Dedifferentiated amniotic fluid mesenchymal stem cell (primary cell): ENCODE measurements at regions not wholly inside any gene's neighbourhood (a gene's known extent, or its start where the extent isn't known, plus 50 kb on each side); places are given as distances from the start of the nearest gene placed in this dataset.

ENCODE experiments used
- DNase-seq: peaks from one replicate; pipeline ENCODE4 v3.0.0-alpha.2; 2016; ENCODE audit errors: extremely low spot score

DNA sequence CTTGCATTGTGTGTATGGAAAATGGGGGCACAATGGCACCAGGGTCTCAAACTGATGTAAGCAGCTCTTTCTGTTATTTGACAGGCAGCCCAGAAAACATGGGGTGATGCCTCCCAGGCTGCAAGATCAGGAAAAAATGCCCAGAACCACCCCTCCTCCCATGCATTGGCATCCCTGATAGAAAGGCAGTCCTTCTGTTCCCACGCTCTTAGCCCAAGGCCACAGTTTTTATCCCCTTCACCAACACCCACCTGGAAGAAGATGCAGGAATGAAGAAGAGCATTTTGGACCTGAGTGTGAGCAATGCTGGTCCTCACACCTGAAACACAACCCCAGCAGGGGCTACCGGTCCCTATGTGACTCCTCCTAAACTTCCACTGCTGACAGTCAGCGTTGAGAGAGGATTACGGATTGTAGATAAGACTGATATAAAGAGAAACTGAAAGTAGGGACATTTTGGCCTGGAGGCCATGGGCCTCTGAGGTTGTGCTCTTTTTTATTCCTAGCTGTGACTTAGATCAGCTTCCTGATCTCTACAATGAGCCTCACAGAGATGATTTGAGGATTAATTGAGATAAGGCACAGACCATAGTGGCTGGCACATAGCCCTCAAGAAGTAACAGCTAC lies 386.0 kb upstream of the ATP5MC3 start:
- DNase-seq = no peak

DNA sequence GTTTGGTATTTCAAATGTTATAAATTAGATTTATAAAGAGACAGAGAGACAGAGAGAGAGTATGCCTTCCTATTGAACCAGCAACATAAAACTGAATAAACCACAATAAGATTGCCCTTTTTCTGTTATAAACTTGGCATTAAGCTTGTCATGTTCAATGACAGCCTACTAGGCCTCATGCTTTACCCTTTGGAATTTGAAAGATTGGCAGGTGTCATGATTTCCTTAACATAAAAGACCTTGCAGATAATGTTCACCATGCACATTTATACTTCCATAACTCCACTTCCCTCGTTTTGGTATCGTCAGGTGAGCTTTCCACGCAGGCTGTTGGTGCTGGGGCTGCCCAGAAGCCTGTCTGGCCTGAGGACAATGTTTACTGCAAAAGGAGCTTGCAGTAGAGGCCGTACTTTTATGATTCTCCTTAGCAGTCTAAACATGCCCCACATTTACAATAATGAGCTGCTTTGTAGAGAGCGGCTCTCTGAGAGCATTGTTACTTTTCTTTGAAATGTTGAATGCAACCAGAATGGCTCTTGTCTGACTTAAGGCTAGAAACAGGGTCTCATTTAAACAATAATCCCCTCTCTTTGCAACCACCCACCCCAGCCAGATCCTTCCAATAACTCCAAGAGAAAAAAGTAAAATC lies 379.1 kb upstream of the ATP5MC3 start:
- DNase-seq = no peak

DNA sequence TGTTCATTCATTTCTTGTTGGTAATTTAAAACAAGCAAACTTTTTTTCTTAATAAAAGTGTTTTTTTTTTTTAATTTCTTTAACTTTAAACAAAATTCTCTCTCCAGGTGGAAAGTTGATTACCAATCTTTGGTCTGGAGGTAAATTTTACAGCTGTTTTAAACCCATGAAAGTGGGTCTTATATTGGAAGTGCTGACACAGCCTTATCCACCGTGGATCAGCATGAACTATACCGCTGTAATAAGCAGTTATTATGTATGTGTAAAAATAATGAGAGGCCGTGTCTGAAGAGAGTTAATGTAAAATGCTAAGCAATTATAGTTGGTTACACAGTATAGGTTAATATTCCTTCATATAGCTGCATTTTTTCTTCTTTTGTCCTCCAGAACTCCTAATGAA lies 378.1 kb upstream of the ATP5MC3 start:
- no peak for DNase-seq

DNA sequence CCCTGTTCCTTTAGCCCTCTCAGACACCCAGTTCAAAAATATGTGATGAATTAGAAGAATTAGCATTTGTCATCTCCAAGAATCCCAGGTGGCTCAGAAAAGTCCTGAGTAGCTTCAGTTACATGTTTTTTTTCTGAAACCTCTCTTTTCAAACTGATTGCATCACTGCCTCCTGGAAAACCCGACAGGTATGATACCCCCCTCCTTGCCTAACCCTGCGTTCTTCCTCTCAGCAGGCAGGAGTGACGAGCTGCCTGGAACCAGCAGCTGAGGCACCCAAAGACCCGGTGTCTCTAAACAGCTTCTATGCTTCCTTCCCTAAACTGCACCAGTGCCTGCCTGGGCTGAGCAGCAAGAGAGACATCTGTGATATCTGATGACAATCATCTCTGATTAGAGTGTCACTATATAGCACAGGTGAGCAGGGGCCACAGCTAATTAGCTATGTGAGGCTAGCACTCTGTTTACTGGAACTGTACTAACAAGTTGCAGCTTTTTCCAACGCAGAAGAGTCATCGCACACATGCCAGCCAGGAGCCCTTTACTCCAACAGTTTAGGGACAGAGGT lies 376.4 kb upstream of the ATP5MC3 start:
- DNase-seq = no peak

DNA sequence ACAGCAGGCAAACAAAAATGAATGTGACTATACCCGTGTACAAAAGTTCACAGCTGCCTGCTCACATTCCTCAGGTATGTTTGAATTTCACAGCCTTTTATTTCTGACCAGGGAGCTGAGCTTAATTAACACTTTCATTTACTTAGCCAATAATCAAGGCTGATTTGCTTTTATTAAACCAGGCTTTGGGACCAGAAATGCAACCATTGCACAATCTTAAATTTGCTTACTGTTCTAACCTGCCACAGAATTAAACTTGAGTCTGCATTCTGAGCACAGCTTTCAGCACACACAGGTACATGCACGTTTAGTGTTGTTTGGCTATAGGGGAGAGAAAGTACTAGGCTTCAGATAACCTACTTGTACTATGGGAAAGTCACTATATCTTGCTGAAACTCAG lies 372.4 kb upstream of the ATP5MC3 start:
- DNase-seq = no peak

DNA sequence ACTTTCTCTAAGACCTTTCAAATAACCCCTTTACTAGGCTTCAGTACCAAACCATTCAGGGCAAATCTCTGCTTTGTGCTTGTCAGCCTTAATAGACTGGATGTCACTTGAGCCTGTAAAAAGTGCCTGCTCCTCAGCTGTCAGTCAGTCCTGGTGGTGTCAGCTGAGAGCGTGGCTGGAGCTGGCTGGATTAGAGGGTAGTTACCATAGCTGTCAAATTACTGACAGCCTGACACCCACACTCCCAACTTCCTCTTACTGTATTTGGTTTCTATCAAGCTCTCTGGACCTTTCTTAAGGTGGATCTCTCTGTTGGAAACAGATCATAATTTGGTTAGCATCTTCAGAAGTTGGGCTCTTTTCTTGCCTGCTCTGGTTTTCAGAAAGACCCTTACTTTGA lies 371.4 kb upstream of the ATP5MC3 start:
- no peak for DNase-seq

DNA sequence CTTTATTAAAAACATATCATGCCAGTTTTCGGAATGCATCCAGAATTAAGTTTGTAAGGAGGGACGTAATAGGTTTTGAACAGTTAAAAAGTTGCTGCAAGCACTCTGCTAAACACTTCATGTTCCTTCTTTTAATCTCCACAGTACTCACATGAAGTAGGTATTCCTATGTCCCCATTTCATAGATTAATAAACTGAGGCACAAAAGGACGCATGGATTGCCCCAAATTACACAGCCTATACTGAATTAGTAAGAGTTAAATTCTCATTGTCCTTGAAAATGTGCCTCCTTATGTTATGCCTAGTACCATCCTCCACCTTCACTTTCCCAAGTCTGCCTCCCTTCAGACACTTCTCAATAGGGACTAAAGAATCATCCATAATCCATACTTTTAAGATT lies 358.9 kb upstream of the ATP5MC3 start:
- DNase-seq = no peak

DNA sequence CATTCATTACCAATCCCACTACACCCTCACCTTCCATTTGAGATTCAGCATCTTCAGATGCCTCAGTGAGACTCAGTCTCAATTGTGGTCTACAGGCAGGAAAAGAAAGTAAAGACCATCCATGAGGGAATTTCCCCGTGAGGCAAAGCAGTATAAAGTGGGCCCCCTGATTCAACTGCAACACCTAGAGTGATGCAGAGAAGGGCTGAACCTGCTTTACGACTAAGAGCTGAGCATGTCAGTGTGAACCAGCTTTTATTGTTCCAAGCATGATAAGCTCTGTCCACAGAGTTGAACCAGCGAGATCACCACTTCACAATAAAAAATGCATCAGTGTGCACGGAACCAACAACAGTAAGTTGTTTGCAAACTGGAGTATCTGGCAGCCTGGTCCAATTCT lies 357.6 kb upstream of the ATP5MC3 start:
- no peak for DNase-seq

DNA sequence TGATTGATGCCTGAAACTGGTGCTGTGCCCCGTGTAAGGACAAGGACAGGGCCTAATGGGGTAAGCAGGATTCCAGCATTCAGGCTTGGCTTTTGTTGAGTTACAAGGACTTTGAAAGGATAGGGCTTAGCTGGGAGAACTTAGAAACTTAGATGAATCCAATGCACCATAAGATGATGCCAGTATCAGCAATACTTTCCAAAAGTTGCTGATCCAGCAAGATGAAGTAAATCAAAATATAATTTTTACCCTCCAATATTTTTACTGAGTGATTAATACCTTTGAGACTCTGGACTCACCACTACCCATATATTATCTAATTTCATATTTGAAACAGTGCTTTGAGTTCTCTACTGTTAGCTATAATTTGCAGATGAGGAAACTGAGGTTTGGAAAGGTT lies 354.5 kb upstream of the ATP5MC3 start:
- no peak for DNase-seq

DNA sequence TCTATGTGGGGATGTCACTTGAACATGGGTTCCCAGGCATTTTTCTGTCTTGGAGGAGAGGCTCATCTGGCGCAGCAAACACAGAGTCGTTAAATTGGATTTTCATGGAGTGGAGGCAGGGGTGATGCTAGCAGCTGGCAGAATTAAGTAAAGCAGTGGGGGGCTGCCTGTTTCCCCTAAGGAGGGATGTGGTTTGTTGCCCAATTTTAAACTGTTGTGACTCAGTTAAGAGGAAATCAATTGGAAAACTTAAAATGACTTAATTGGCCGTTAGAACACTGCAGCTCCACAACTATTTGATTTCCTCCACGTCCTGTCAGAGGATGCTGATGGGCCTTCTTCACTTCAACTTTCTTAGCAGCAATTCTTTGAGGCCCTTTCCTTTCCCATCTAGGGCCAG lies 354.1 kb upstream of the ATP5MC3 start:
- no peak for DNase-seq

DNA sequence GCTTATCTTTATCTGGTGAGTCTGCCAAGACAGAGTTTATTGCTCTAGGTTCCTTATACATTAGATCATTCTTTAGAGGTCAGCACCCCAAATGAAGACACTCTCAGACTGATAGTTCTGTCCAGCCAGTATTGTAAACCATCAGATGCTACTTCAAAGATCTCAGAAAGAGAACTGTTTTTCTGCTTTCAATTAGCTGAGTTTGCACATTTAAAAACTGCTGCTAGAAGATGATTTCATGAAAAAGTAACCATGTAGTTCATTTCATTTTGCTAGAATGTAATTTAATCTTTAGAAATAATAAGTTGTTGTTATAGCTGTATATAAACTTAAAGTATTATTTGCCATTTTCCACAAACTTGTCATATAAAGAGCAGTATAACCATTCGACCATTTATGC lies 344.5 kb upstream of the ATP5MC3 start:
- no peak for DNase-seq

DNA sequence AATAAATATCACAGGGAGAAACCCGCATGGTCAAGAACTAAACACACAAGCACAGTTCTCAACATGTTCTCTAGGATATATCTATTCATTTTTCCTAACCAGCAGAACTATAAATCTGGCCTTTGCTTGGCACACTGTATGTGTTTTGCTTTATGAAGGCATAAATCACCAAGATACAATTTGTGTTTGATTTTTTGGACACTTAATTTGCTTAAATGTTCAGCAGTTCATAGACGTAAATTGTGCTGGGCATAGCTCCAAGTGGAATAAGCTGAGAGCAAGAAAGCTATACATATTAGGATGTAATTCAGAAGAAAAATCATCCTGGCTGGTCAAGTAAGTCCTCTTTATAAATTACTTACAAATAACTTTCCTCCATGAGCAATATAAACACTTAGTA lies 341.5 kb upstream of the ATP5MC3 start:
- DNase-seq = no peak

DNA sequence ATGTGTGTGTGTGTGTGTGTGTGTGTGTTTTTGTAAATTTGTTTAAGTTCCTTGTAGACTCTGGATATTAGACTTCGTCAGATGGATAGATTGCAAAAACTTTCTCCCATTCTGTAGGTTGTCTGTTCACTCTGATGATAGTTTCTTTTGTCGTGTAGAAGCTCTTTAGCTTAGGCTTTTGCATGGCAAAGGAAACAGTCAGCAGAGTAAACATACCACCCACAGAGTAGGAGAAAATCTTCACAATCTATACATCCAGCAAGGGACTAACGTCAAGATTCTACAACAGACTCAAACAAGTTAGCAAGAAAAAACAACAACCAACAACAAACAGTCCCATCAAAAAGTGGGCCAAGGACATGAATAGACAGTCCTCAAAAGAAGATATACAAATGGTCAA lies 336.7 kb upstream of the ATP5MC3 start:
- no peak for DNase-seq

DNA sequence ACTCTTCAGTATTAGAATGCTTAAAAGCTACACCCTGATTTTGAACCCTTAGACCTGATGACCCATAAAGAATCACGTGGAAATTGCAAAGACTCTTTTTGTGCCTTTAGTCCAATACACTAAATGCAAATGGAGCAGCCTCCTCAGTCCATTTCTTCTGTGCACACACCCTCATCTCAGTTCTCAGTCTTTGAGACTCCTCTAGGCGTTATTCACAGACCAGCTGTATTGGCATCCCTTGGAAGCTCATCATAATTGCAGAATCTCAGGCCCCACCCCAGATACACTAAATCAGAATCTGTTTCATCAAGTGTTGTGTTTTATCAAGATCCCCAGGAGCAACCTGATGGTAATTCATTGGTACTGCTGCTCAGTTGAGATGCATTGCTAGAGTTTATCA lies 335.0 kb upstream of the ATP5MC3 start:
- no peak for DNase-seq

DNA sequence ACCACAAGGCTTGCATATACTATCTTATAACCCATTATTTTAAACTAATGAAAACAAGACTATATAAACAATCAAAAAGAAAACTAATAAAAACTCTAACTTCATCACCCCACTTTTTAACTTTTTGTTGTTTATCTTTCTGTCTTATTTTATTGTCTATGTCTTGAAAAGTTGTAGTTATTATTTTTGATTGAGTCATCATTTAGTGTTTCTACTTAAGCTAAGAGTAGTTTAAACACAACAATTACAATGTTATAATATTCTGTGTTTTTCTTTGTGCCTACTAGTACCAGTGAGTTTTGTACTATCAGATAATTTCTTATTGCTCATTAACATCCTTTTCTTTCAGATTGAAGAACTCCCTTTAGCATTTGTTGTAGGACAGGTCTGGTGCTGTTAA lies 318.7 kb upstream of the ATP5MC3 start:
- no peak for DNase-seq

DNA sequence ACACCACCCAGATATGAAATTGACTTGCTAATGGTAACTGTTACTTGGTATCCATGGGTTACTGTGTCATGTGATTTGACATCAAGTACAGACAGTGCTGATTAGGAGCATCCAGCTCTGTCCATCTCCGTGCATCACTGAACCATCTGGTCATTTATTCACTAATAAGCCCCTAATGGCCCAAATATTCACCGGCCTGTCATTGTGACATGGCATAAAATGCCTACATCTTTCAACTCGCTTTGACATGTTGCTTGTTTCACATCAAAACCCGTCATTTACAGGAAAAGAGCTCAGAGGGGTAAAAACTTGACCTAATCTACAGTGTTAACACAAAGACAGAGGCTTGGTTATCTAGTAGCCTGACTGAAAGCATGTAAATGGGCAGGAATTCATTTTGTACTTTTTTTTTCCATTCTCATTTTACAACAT lies 308.9 kb upstream of the ATP5MC3 start:
- DNase-seq = no peak

DNA sequence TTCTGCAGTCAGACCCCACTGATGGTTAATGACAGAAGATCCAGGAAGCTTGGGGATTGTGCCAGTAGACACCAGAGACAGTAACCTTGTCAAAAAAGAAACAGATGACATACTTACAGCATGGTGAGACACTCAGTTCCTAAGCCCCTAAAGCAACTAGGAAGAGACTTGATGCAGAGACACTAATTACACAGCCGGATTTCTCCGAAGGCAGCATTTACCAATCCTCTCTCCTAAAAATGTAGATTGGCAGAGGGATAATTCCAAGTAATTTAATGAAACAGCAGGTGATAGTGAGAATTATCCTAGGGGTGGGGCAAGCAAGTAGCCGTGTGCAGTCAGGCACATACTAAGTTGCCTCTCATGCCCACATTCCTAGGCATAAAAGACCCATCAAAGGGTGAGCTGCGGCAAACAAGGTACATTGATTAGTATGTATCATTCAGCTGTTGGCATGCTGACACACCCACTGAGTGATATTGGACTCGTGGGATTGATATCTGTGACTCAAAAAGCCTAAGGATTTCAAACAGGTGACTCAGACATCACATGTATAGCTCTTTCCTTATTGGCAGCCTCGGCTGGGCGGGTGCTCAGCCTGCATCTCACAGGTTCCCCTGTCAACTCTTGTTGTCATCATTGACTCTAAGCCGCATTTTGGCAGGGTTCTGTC lies 296.7 kb upstream of the ATP5MC3 start:
- no peak for DNase-seq

DNA sequence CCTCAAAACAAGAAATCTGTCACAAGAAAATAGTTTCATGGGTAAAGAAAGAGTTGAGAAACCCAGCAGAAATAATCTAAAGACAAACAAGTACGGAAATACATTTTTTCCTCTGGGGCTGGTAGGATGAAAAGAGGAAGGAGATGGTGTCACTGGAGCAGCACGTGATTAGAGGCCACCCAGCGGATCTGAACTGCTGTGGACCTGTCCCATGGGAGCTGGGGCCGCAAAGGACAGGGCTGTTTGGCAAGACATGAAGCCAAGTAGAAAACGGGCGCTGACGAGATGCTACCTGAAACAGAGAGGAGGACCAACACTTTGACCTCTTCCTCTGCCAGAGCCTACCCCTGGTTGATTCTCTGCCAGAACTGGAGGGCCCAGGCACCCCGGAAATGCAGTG lies 295.4 kb upstream of the ATP5MC3 start:
- DNase-seq = no peak

DNA sequence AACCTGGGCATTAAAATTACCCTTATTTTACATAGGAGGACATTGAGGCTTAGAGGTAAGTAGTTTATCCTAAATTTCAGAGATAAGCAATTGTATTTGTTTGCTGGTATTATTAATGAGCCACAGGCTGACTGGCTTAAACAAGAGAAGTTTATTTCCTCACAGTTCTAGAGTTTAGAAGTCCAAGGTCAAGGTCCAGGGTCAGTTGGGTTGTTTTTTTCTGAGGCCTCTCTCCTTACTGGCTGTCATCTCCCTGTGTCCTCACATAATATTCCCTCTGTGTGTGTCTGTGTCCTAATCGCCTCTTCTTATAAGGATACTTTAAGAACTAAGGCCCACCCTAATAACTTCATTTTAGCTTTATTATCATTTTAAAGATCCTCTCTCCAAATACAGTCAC lies 294.9 kb upstream of the ATP5MC3 start:
- DNase-seq = no peak

DNA sequence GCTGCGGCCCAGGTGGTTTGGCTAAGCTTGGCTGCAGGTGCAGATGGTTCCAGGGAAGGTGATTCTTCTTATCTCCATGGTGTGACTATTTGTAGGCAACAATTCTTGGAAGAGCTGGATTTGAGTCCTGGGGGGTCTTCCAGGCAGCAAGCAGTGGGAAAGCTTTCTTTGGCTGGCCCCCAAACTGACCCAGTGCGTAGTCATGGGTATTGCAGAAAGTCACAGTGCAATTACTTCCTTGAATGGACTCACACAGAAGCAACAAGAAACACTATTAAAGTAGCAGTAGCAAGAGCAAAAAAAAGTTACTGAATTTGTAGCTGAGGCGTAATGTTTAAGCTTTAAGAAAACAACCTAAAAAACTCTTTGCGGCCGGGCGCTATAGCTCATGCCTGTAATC lies 293.6 kb upstream of the ATP5MC3 start:
- no peak for DNase-seq

DNA sequence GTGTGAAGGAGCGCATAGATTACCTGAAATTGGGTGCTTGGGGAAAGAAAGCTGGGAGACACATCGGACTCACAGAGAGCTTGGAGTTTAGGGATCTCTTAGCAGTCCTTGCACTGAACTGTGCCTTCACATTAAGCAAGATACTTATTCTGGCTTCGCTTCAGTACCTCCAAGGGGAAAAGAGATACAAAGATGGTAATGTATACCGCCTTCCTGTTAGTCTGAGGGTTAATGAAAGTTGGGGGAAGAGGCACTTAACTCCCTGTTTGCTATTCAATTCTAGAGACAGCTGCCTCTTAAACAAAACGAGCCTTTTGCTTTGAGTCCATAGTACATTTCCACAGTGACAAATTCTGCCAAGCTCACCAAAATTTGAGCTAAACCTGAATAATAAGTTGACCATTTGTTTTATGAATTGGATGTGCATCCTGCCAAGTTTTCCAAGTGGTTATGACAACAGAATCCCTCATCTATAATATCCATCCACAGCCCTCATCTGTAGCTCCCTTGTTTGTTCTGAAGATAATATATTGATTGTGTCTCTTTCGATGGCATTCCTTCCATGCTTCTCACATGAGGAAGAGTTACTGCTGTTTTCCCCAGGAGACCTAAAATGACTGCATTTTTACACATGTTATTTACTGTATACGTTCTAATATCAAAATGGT lies 287.1 kb upstream of the ATP5MC3 start:
- DNase-seq = no peak

DNA sequence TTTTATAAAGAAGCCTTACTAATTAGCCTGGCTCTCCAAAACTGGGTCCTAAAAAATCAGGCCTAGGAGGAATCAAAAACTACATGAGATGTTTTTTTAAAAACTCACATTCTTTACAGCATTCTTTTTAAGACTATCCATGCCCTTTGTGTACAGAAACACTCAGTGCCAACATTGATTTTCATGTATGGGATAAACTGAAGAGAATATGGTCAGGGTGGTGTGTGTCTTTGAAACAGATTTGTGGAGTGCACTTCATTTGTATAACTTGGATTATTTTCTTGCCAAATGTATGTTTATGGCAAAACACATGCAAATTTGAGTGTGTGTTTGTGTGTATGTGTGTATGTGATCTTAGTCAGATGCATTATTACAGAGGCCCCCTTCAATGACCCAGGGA lies 283.6 kb upstream of the ATP5MC3 start:
- no peak for DNase-seq

DNA sequence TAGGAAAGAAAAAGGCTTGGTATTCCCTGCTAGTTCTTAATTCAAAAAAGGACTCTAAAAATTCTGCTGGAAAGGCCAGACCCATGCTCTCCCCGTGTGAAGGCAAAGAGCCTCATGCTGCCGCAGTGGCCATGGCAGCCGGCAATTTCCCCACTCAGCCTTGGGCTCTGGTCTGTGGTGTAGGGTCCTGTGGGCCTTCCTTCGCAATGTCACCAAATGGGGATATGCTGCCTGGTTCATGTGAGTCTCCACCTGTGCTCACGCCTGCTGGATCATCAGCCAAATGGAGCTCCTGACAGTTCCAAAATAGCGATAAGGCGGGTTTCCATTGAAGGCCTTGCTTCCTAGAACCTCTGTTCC lies 282.8 kb upstream of the ATP5MC3 start:
- DNase-seq = no peak
